ENCODE measurements at regions not wholly inside any gene's neighbourhood (a gene's known extent, or its start where the extent isn't known, plus 50 kb on each side); places are given as distances from the start of the nearest gene placed in this dataset.

DNA sequence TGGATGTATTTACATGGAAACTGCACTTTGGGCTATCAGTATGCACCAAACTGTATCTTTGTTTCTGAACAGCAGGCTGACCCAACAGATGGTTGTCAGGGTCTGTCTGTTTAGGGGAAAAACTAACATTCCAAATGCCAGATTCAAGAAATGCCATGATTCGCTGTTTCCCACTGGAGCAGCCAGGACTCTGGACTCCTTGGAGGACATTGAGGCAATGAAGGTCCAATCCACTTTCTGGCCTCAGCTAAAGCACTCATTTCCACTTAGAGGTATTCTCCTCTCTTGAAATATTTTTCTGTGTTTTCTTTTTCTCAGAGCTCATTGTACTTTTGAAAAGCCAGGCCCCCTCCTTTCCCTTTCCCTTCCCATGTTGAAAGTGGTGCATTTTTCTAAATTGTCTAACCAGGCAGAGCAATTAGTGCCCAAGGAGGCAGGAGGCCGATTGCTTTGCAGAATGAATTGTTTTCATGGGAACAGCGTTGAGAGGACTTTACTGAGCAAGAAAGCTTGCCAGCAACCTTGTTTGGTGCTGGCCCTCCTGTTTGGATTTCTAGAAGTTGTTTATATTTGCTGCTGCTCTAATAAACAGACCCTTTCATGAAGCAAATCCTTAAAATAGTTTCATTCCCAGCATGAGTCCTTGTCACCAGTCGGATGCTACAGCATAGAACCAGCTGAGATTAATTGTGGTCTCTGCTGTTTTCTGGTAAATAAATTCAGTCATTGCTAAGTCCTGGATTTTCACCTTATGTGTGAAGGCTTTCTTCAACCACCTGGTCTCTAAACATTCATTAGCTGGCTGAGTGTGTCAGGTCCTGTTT, 132.8 kb upstream of the TAF11L2 start:
- CTCF ChIA-PET, result no interaction called here
- no TSS peak for BruUV-seq (replicated peaks)
- TF ChIP-seq POLR2AphosphoS5 (IDR thresholded peaks at IDR 0.05; ENCODE audit: low read depth, low read length) (no peak), SIN3A (IDR thresholded peaks at IDR 0.05; ENCODE audit: borderline replicate concordance, insufficient read depth, low read depth, low read length) (no peak), TCF7L2 (IDR thresholded peaks at IDR 0.05; ENCODE audit: low read depth, low read length) (no peak)
- TF ChIP-seq, protein P1, sequence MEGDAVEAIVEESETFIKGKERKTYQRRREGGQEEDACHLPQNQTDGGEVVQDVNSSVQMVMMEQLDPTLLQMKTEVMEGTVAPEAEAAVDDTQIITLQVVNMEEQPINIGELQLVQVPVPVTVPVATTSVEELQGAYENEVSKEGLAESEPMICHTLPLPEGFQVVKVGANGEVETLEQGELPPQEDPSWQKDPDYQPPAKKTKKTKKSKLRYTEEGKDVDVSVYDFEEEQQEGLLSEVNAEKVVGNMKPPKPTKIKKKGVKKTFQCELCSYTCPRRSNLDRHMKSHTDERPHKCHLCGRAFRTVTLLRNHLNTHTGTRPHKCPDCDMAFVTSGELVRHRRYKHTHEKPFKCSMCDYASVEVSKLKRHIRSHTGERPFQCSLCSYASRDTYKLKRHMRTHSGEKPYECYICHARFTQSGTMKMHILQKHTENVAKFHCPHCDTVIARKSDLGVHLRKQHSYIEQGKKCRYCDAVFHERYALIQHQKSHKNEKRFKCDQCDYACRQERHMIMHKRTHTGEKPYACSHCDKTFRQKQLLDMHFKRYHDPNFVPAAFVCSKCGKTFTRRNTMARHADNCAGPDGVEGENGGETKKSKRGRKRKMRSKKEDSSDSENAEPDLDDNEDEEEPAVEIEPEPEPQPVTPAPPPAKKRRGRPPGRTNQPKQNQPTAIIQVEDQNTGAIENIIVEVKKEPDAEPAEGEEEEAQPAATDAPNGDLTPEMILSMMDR (IDR thresholded peaks at IDR 0.05), result no peak
- TF ChIP-seq, protein P2, sequence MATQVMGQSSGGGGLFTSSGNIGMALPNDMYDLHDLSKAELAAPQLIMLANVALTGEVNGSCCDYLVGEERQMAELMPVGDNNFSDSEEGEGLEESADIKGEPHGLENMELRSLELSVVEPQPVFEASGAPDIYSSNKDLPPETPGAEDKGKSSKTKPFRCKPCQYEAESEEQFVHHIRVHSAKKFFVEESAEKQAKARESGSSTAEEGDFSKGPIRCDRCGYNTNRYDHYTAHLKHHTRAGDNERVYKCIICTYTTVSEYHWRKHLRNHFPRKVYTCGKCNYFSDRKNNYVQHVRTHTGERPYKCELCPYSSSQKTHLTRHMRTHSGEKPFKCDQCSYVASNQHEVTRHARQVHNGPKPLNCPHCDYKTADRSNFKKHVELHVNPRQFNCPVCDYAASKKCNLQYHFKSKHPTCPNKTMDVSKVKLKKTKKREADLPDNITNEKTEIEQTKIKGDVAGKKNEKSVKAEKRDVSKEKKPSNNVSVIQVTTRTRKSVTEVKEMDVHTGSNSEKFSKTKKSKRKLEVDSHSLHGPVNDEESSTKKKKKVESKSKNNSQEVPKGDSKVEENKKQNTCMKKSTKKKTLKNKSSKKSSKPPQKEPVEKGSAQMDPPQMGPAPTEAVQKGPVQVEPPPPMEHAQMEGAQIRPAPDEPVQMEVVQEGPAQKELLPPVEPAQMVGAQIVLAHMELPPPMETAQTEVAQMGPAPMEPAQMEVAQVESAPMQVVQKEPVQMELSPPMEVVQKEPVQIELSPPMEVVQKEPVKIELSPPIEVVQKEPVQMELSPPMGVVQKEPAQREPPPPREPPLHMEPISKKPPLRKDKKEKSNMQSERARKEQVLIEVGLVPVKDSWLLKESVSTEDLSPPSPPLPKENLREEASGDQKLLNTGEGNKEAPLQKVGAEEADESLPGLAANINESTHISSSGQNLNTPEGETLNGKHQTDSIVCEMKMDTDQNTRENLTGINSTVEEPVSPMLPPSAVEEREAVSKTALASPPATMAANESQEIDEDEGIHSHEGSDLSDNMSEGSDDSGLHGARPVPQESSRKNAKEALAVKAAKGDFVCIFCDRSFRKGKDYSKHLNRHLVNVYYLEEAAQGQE (IDR thresholded peaks at IDR 0.05; ENCODE audit: insufficient read depth in 1 of 2, low read depth in 2 of 2, low read length in 1 of 2), result no peak

DNA sequence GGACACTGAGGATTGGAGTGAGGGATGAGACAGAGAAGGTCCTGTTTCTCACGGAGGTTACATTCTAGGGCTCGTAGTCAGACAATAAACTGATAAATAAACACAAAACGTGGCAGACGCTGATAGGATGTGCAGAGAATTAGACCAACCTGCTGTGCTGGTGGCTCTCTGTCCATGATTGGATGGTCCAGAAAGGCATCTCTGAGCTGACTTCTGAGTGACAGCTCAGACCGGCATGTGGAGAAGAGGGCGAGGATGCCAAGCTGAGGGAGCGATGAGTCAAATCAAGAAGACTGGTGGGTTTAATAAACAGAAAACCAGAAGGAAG, 132.3 kb upstream of the TAF11L2 start:
- ChIA-PET CTCF (no interaction called here), POLR2A (no interaction called here)
- no peak for DNase-seq (ENCODE audit: low read depth, low spot score)
- H3K4me3 ChIP-seq (ENCODE audit: low read depth in 2 of 2, low read length in 2 of 2), result no peak overlapping the region
- no peak overlapping the region for H3K27ac ChIP-seq (ENCODE audit: low read length)
- no TSS peak for BruUV-seq (replicated peaks)
- no peaks in the 10 kb centered on the region for H3K36me3 ChIP-seq (ENCODE audit: control insufficient read depth, insufficient read depth, low read length)
- in situ Hi-C loops (cut with HindIII; ENCODE audit: low pct_unique_long_range_greater_than_20kb, low sequenced_read_pairs), result no loop called here
- H3K27me3 ChIP-seq (ENCODE audit: control insufficient read depth, insufficient read depth, low read length), result no peaks in the 10 kb centered on the region
- intact Hi-C loops (cut with micrococcal nuclease; ENCODE audit: unreplicated experiment), result no loop called here
- peak; percentile 75 for ATAC-seq
- TF ChIP-seq, protein P1 (IDR thresholded peaks at IDR 0.05), result no peak
- TF ChIP-seq TCF7L2 (IDR thresholded peaks at IDR 0.05; ENCODE audit: low read depth, low read length) (no peak), SIN3A (IDR thresholded peaks at IDR 0.05; ENCODE audit: borderline replicate concordance, insufficient read depth, low read depth, low read length) (no peak), POLR2AphosphoS5 (IDR thresholded peaks at IDR 0.05; ENCODE audit: low read depth, low read length) (no peak)
- TF ChIP-seq, protein P2 (IDR thresholded peaks at IDR 0.05; ENCODE audit: insufficient read depth in 1 of 2, low read depth in 2 of 2, low read length in 1 of 2), result no peak
- H3K4me1 ChIP-seq (ENCODE audit: control insufficient read depth, insufficient read depth, low read length), result peaks cover 10% of the 10 kb centered on the region; the same call in 1 of the 2 replicates
- no peaks in the 10 kb centered on the region for H3K9me3 ChIP-seq (ENCODE audit: control insufficient read depth, insufficient read depth, low read depth, low read length)

More for the DNA sequence above, 132.8 kb upstream of the TAF11L2 start:
- H3K4me1 ChIP-seq (ENCODE audit: control insufficient read depth, insufficient read depth, low read length), result peaks cover 10% of the 10 kb centered on the region; the same call in 1 of the 2 replicates
- POLR2A ChIA-PET, result no interaction called here
- DNase-seq (ENCODE audit: low read depth, low spot score) (no peak), ATAC-seq (no peak; the same call in 1 of the 2 replicates)
- H3K27ac ChIP-seq (ENCODE audit: low read length), result no peak overlapping the region
- no peak overlapping the region for H3K4me3 ChIP-seq (ENCODE audit: low read depth in 2 of 2, low read length in 2 of 2)
- intact Hi-C loops (cut with micrococcal nuclease; ENCODE audit: unreplicated experiment) (no loop called here), in situ Hi-C loops (cut with HindIII; ENCODE audit: low pct_unique_long_range_greater_than_20kb, low sequenced_read_pairs) (no loop called here)
- H3K36me3 ChIP-seq (ENCODE audit: control insufficient read depth, insufficient read depth, low read length), result no peaks in the 10 kb centered on the region
- no peaks in the 10 kb centered on the region for H3K9me3 ChIP-seq (ENCODE audit: control insufficient read depth, insufficient read depth, low read depth, low read length)
- H3K27me3 ChIP-seq (ENCODE audit: control insufficient read depth, insufficient read depth, low read length), result no peaks in the 10 kb centered on the region

All from Panc1 (cell line).